MM.1S (cell line): ENCODE measurements at regions not wholly inside any gene's neighbourhood (a gene's known extent, or its start where the extent isn't known, plus 50 kb on each side); places are given as distances from the start of the nearest gene placed in this dataset.
A peak's percentile ranks its signal among the peaks of the same experiment; 100 is the strongest.

ENCODE experiments used
- DNase-seq: peaks from one replicate; pipeline ENCODE4 v3.0.0-alpha.2; 2015
- H2AFZ ChIP-seq: fragments of 300-600 bp; sonication (generic); 2 replicates; pipeline ENCODE4 v1.6.0; 2016; ENCODE audit warnings: antibody characterized with exemption, low read length
- H3F3A ChIP-seq: fragments of 300-600 bp; sonication (generic); 2 replicates; pipeline ENCODE4 v1.6.1; 2016; ENCODE audit warnings: mild to moderate bottlenecking, antibody characterized with exemption, low read length, moderate library complexity, mixed read lengths; ENCODE audit not compliant: insufficient read depth
- H3K27ac ChIP-seq: fragments of 300-600 bp; sonication (generic); 2 replicates; pipeline ENCODE4 v1.5.1; 2016; ENCODE audit warnings: mild to moderate bottlenecking, low read length
- H3K27me3 ChIP-seq: fragments of 300-600 bp; sonication (generic); replicated peaks from 2 replicates; pipeline ENCODE4 v1.6.0; 2016; ENCODE audit warnings: low read length; ENCODE audit not compliant: insufficient read depth
- H3K36me3 ChIP-seq: fragments of 300-600 bp; sonication (generic); replicated peaks from 2 replicates; pipeline ENCODE4 v1.6.1; 2016; ENCODE audit warnings: mild to moderate bottlenecking, low read length, mixed read lengths; ENCODE audit not compliant: insufficient read depth
- H3K4me1 ChIP-seq: fragments of 300-600 bp; sonication (generic); 2 replicates; pipeline ENCODE4 v1.6.1; 2016; ENCODE audit warnings: low read length, mixed read lengths
- H3K4me2 ChIP-seq: fragments of 300-600 bp; sonication (generic); 2 replicates; pipeline ENCODE4 v1.6.0; 2016; ENCODE audit warnings: low read depth, low read length
- H3K4me3 ChIP-seq: fragments of 300-600 bp; sonication (generic); 2 replicates; pipeline ENCODE4 v1.5.1; 2016; ENCODE audit warnings: low read length, mixed read lengths
- H3K79me2 ChIP-seq: fragments of 300-600 bp; sonication (generic); 2 replicates; pipeline ENCODE4 v1.6.1; 2016; ENCODE audit warnings: mixed run types, low read length, mixed read lengths
- H3K9ac ChIP-seq: fragments of 300-600 bp; sonication (generic); 2 replicates; pipeline ENCODE4 v1.6.1; 2016; ENCODE audit warnings: low read length, mixed read lengths
- H3K9me2 ChIP-seq: fragments of 300-600 bp; sonication (generic); replicated peaks from 2 replicates; pipeline ENCODE4 v1.6.1; 2016; ENCODE audit warnings: mild to moderate bottlenecking, low read length, mixed read lengths; ENCODE audit not compliant: insufficient read depth
- H3K9me3 ChIP-seq: fragments of 300-600 bp; sonication (generic); replicated peaks from 2 replicates; pipeline ENCODE4 v1.6.1; 2016; ENCODE audit warnings: mild to moderate bottlenecking, low read length, mixed read lengths; ENCODE audit not compliant: insufficient read depth
- H4K20me1 ChIP-seq: fragments of 300-600 bp; sonication (generic); 2 replicates; pipeline ENCODE4 v1.6.1; 2016; ENCODE audit warnings: mild to moderate bottlenecking, low read length, moderate library complexity, mixed read lengths; ENCODE audit not compliant: insufficient read depth
- EZH2 ChIP-seq: fragments of 300-600 bp; sonication (generic); optimal IDR thresholded peaks from 2 replicates; pipeline ENCODE3; 2017; ENCODE audit warnings: low read depth, mild to moderate bottlenecking, antibody characterized with exemption, low read length, mixed read lengths
- EZH2phosphoT487 ChIP-seq: fragments of 300-600 bp; sonication (generic); IDR thresholded peaks from 2 replicates; pipeline ENCODE4 v1.6.1; 2018; ENCODE audit warnings: antibody characterized with exemption, low read length
- TF ChIP-seq, protein P1 (sequence below): fragments of 300-600 bp; sonication (generic); IDR thresholded peaks from 2 replicates; pipeline ENCODE4 v1.5.1; 2016; ENCODE audit warnings: antibody characterized with exemption, low read length, mixed read lengths

DNA sequence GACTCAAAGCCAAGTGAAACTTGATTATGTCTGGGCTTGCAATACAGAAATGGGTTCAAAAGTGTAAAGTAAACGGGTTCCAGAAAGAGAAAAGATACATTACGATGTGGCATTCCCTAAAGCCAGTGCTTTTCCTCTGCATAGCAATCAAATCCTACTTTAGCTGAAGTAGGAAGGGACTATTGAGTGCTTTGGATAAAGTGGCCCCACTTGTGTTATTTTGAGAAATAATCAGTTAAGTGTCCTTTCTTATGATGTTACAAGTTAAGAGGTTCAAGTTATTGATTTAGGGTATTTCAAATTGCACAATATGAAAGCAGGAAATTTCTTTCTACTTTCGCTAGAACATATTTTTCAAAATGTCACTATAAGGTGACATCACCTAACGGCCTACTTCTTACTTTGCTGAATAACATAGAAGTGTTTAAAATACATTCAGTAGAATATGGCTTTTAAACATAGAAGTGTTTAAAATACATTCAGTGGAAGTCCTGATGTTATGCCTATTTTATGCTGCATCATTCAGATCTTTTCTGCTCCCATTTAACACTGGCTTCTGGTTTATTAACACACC, 235.2 kb downstream of the DTHD1 start:
- no peak for DNase-seq
- Histone ChIP-seq H3F3A (no peaks in the 10 kb centered on the region), H3K27ac (no peak overlapping the region), H3K9ac (no peak overlapping the region), H3K9me2 (no peaks in the 10 kb centered on the region), H3K4me2 (no peak overlapping the region), H3K4me3 (no peak overlapping the region), H2AFZ (no peak overlapping the region), H3K9me3 (no peaks in the 10 kb centered on the region), H3K4me1 (no peaks in the 10 kb centered on the region), H3K79me2 (no peaks in the 10 kb centered on the region), H3K27me3 (no peaks in the 10 kb centered on the region), H4K20me1 (no peaks in the 10 kb centered on the region), H3K36me3 (no peaks in the 10 kb centered on the region)
- TF ChIP-seq EZH2: no peak
- TF ChIP-seq EZH2phosphoT487: no peak
- TF ChIP-seq, protein P1, sequence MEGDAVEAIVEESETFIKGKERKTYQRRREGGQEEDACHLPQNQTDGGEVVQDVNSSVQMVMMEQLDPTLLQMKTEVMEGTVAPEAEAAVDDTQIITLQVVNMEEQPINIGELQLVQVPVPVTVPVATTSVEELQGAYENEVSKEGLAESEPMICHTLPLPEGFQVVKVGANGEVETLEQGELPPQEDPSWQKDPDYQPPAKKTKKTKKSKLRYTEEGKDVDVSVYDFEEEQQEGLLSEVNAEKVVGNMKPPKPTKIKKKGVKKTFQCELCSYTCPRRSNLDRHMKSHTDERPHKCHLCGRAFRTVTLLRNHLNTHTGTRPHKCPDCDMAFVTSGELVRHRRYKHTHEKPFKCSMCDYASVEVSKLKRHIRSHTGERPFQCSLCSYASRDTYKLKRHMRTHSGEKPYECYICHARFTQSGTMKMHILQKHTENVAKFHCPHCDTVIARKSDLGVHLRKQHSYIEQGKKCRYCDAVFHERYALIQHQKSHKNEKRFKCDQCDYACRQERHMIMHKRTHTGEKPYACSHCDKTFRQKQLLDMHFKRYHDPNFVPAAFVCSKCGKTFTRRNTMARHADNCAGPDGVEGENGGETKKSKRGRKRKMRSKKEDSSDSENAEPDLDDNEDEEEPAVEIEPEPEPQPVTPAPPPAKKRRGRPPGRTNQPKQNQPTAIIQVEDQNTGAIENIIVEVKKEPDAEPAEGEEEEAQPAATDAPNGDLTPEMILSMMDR: no peak

DNA sequence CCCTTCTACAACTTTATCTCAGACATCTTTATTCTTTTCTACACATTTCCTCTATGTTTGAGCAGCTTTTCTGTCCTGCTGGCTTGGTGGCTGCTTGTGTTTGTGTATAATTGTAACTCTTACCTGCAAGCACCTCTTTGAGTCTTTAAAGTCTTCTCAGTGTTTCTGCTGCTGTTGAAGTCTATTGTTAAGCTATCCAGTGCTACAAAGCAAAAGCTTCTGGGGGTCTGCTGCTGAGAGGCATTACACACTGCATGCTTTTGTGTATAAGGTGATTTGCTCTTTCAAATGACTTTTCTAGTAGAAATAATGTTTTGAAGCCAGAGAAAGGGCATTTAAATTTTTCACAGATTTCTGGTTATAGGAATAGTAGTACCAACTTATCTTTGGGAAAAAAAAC, 241.8 kb downstream of the DTHD1 start:
- Histone ChIP-seq H3K4me1 (no peaks in the 10 kb centered on the region), H3K27me3 (no peaks in the 10 kb centered on the region), H3K4me3 (no peak overlapping the region), H4K20me1 (no peaks in the 10 kb centered on the region), H3K27ac (no peak overlapping the region), H3K9me2 (no peaks in the 10 kb centered on the region), H3K9me3 (no peaks in the 10 kb centered on the region), H3K79me2 (no peaks in the 10 kb centered on the region), H3K4me2 (no peak overlapping the region), H3F3A (no peaks in the 10 kb centered on the region), H3K36me3 (no peaks in the 10 kb centered on the region), H3K9ac (no peak overlapping the region), H2AFZ (no peak overlapping the region)
- DNase-seq: no peak
- no peak for TF ChIP-seq EZH2
- no peak for TF ChIP-seq EZH2phosphoT487
- TF ChIP-seq, protein P1: no peak

DNA sequence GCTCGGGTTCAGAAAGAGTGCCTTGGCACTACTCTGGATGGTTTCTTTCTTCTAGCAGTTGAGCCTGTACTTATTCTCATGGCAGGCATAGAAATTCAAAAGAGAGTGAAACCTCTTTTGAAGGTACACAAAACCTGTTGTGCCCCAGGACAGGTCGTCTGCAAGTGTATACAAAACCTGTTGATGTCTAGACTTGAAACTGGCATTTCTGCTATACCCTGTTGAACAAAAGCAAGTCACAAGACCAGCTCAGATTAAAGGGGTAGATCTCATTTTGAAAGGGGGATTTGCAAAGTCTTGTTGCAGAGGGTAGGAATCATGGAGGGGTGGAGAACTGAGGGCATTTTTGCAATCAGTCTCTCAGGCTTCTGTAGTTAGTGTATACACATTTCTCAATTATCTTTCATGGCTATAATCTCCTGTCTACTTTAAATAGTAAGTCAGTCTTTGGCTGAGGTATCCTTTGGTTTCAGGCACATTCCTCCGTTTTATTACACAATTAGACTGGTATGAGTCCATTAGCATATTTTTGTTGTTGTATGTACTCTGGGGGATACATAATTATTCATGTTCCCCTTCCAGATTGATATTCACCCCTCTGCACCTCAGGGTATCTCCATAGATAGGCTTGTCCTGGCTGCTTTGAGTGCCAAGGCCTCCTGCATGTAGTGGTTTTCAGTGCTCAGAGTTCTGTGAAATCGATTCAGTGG, 251.4 kb downstream of the DTHD1 start:
- Histone ChIP-seq H3K4me1 (no peaks in the 10 kb centered on the region), H4K20me1 (no peaks in the 10 kb centered on the region), H3K9ac (no peak overlapping the region), H3K9me2 (no peaks in the 10 kb centered on the region), H3F3A (no peaks in the 10 kb centered on the region), H3K4me2 (no peak overlapping the region), H2AFZ (no peak overlapping the region), H3K27me3 (no peaks in the 10 kb centered on the region), H3K9me3 (no peaks in the 10 kb centered on the region), H3K79me2 (no peaks in the 10 kb centered on the region), H3K27ac (no peak overlapping the region), H3K36me3 (no peaks in the 10 kb centered on the region), H3K4me3 (no peak overlapping the region)
- peak; percentile 10 for DNase-seq
- TF ChIP-seq, protein P1: no peak
- no peak for TF ChIP-seq EZH2
- TF ChIP-seq EZH2phosphoT487: no peak
